Endodermal cell (in vitro differentiated cells): ENCODE measurements at regions not wholly inside any gene's neighbourhood (a gene's known extent, or its start where the extent isn't known, plus 50 kb on each side); places are given as distances from the start of the nearest gene placed in this dataset.

Source experiments
- DNase-seq: peaks from one replicate; pipeline ENCODE4 v3.0.0-alpha.2; 2017
- H3K27ac ChIP-seq: 2 replicates; pipeline ENCODE4 v1.5.1; 2013; ENCODE audit warnings: mild to moderate bottlenecking, low read depth, low read length, moderate library complexity
- H3K27me3 ChIP-seq: 2 replicates; pipeline ENCODE4 v1.6.1; 2013; ENCODE audit warnings: mild to moderate bottlenecking, low read length, moderate library complexity; ENCODE audit not compliant: insufficient read depth, control insufficient read depth, poor library complexity, severe bottlenecking
- H3K36me3 ChIP-seq: 2 replicates; pipeline ENCODE4 v1.7.0; 2013; ENCODE audit warnings: mild to moderate bottlenecking, low read length, moderate library complexity; ENCODE audit not compliant: control insufficient read depth, insufficient read depth
- H3K4me1 ChIP-seq: one replicate; pipeline ENCODE4 v1.7.0; 2013; ENCODE audit warnings: low read length; ENCODE audit not compliant: control insufficient read depth, insufficient read depth
- H3K4me3 ChIP-seq: 2 replicates; pipeline ENCODE4 v1.5.1; 2013; ENCODE audit warnings: mild to moderate bottlenecking, low read length, moderate library complexity
- H3K9ac ChIP-seq: 2 replicates; pipeline ENCODE4 v1.6.1; 2013; ENCODE audit warnings: mild to moderate bottlenecking, low read length, moderate library complexity; ENCODE audit not compliant: poor library complexity, severe bottlenecking; ENCODE audit errors: extremely low read depth
- H3K9me3 ChIP-seq: 2 replicates; pipeline ENCODE4 v1.6.1; 2013; ENCODE audit warnings: mild to moderate bottlenecking, low read length, moderate library complexity; ENCODE audit not compliant: control insufficient read depth
- H3K27ac Mint-ChIP-seq: 2 replicates; pipeline ENCODE4 v1.8.0; 2020; ENCODE audit warnings: mixed read lengths
- H3K27me3 Mint-ChIP-seq: 2 replicates; pipeline ENCODE4 v1.8.0; 2021; ENCODE audit warnings: mild to moderate bottlenecking, mixed read lengths; ENCODE audit not compliant: insufficient read depth
- H3K36me3 Mint-ChIP-seq: 2 replicates; pipeline ENCODE4 v1.8.0; 2020; ENCODE audit warnings: low read depth, mixed read lengths
- H3K4me1 Mint-ChIP-seq: 2 replicates; pipeline ENCODE4 v1.8.0; 2020; ENCODE audit warnings: mixed read lengths
- H3K4me3 Mint-ChIP-seq: 2 replicates; pipeline ENCODE4 v1.8.0; 2020; ENCODE audit warnings: mild to moderate bottlenecking, moderate library complexity, mixed read lengths
- H3K9me3 Mint-ChIP-seq: 2 replicates; pipeline ENCODE4 v1.8.0; 2020; ENCODE audit warnings: mild to moderate bottlenecking, mixed read lengths
- CTCF ChIP-seq: fragments of 200-600 bp; sonication (generic); conservative IDR thresholded peaks from 2 replicates; pipeline ENCODE4 v1.5.0; 2021; ENCODE audit warnings: antibody characterized with exemption, mild to moderate bottlenecking
- whole genome bisulfite sequencing, 2 experiments: methylation state at CpG; one replicate each; pipeline versions ENCODE4 v1.1.5 to v1.1.7; 2013; ENCODE audit warnings: missing lambda C conversion rate in 2 of 2, mixed read lengths in 1 of 2; ENCODE audit not compliant: insufficient coverage in 1 of 2, insufficient read length in 1 of 2; 5-methylcytosine and 5-hydroxymethylcytosine counted together

- Histone ChIP-seq H3K27me3 (no peaks in the 10 kb centered on the region), H3K9ac (no peak overlapping the region), H3K4me3 (no peak overlapping the region), H3K9me3 (peaks cover 12% of the 10 kb centered on the region), H3K27ac (no peak overlapping the region), H3K4me1 (no peaks in the 10 kb centered on the region), H3K36me3 (no peaks in the 10 kb centered on the region)
- Mint-ChIP-seq H3K4me3 (no peak overlapping the region), H3K27ac (no peak overlapping the region), H3K36me3 (no peaks in the 10 kb centered on the region), H3K4me1 (peaks cover 16% of the 10 kb centered on the region), H3K27me3 (peaks cover 18% of the 10 kb centered on the region), H3K9me3 (peaks cover 3% of the 10 kb centered on the region)
- 88 to 90% methylated on average over 2 to 3 of the region's 3 CpGs for WGBS, 2 experiments
- no peak for TF ChIP-seq CTCF
- DNase-seq = no peak
Measured at GRCh38 chr2:65488527-65488926, 56.1 kb upstream of the SPRED2 start.

- Mint-ChIP-seq H3K36me3 (no peaks in the 10 kb centered on the region), H3K4me1 (peaks cover 16% of the 10 kb centered on the region), H3K9me3 (peaks cover 7% of the 10 kb centered on the region), H3K27me3 (peaks cover 20% of the 10 kb centered on the region), H3K27ac (no peak overlapping the region), H3K4me3 (no peak overlapping the region)
- H3K4me3 ChIP-seq = no peak overlapping the region
- no peak for DNase-seq
- H3K4me1 ChIP-seq = no peaks in the 10 kb centered on the region
- H3K27me3 ChIP-seq = no peaks in the 10 kb centered on the region
- no peaks in the 10 kb centered on the region for H3K36me3 ChIP-seq
- WGBS, 2 experiments = 90 to 94% methylated on average over 4 to 5 of the region's 5 CpGs
- TF ChIP-seq CTCF = no peak
- no peak overlapping the region for H3K9ac ChIP-seq
- H3K9me3 ChIP-seq = peaks cover 12% of the 10 kb centered on the region
- H3K27ac ChIP-seq = no peak overlapping the region
Measured at GRCh38 chr2:65487404-65487803, 55.0 kb upstream of the SPRED2 start.

GRCh38 chr2:65486802-65487201, 54.4 kb upstream of the SPRED2 start:
- H3K4me3 Mint-ChIP-seq = no peak overlapping the region
- no peak overlapping the region for H3K27ac Mint-ChIP-seq
- peaks cover 7% of the 10 kb centered on the region for H3K9me3 Mint-ChIP-seq
- H3K4me1 Mint-ChIP-seq = peaks cover 16% of the 10 kb centered on the region
- no peak for DNase-seq
- 92% methylated on average over 4 of the region's 4 CpGs for WGBS, 2 experiments
- no peak overlapping the region for H3K27ac ChIP-seq
- no peaks in the 10 kb centered on the region for H3K4me1 ChIP-seq
- H3K27me3 Mint-ChIP-seq = peaks cover 20% of the 10 kb centered on the region
- no peak overlapping the region for H3K4me3 ChIP-seq
- H3K9ac ChIP-seq = no peak overlapping the region
- no peaks in the 10 kb centered on the region for H3K27me3 ChIP-seq
- H3K36me3 Mint-ChIP-seq = no peaks in the 10 kb centered on the region
- TF ChIP-seq CTCF = no peak
- peaks cover 12% of the 10 kb centered on the region for H3K9me3 ChIP-seq
- no peaks in the 10 kb centered on the region for H3K36me3 ChIP-seq
